ENCODE measurements at regions not wholly inside any gene's neighbourhood (a gene's known extent, or its start where the extent isn't known, plus 50 kb on each side); places are given as distances from the start of the nearest gene placed in this dataset.

GRCh38 chrX:17291171-17291900, 83.7 kb upstream of the NHS start:
- DNase-seq: no peak
- Histone ChIP-seq H3K4me1 (ENCODE audit: control insufficient read depth in 1 of 2, insufficient read depth in 2 of 2, low read depth in 1 of 2, low read length in 1 of 2) (no peaks in the 10 kb centered on the region), H3K4me2 (no peak overlapping the region), H3K79me2 (ENCODE audit: insufficient read depth) (no peaks in the 10 kb centered on the region), H3K9me3 (no peaks in the 10 kb centered on the region), H2AFZ (ENCODE audit: low read depth) (no peak overlapping the region), H3F3A (replicated peaks; ENCODE audit: insufficient read depth) (no peaks in the 10 kb centered on the region), H4K20me1 (ENCODE audit: insufficient read depth) (no peaks in the 10 kb centered on the region), H3K9ac (no peak overlapping the region), H3K27ac (ENCODE audit: low read depth in 2 of 2, low read length in 1 of 2) (no peak overlapping the region), H3K27me3 (ENCODE audit: insufficient read depth) (no peaks in the 10 kb centered on the region), H3K4me3 (ENCODE audit: low read depth in 2 of 2, low read length in 1 of 2) (no peak overlapping the region), H3K36me3 (replicated peaks in 1 of 2; ENCODE audit: control insufficient read depth in 1 of 2, insufficient read depth in 2 of 2, low read length in 1 of 2) (no peaks in the 10 kb centered on the region), H3K9me2 (no peaks in the 10 kb centered on the region)
- ChIA-PET CTCF (interaction anchor here (1.0 kb wide), 1 partner anchor 49 kb away, joined by 4 read pairs; no protein-coding TSS in a partner anchor), POLR2A (no interaction called here)
- WGBS (ENCODE audit: low lambda C conversion rate): 11% methylated on average over 2 of the region's 2 CpGs
- TF ChIP-seq TCF12 (IDR thresholded peaks at IDR 0.05) (no peak), RFX5 (IDR thresholded peaks at IDR 0.05; ENCODE audit: low read length) (no peak)

- Histone ChIP-seq H3K4me1 (ENCODE audit: control insufficient read depth in 1 of 2, insufficient read depth in 2 of 2, low read depth in 1 of 2, low read length in 1 of 2) (no peaks in the 10 kb centered on the region), H3K4me2 (no peak overlapping the region), H3F3A (replicated peaks; ENCODE audit: insufficient read depth) (no peaks in the 10 kb centered on the region), H3K27ac (ENCODE audit: low read depth in 2 of 2, low read length in 1 of 2) (no peak overlapping the region), H3K27me3 (ENCODE audit: insufficient read depth) (no peaks in the 10 kb centered on the region), H4K20me1 (ENCODE audit: insufficient read depth) (no peaks in the 10 kb centered on the region), H3K79me2 (ENCODE audit: insufficient read depth) (no peaks in the 10 kb centered on the region), H3K9me2 (no peaks in the 10 kb centered on the region), H3K9me3 (no peaks in the 10 kb centered on the region), H3K36me3 (replicated peaks in 1 of 2; ENCODE audit: control insufficient read depth in 1 of 2, insufficient read depth in 2 of 2, low read length in 1 of 2) (no peaks in the 10 kb centered on the region), H3K4me3 (ENCODE audit: low read depth in 2 of 2, low read length in 1 of 2) (no peak overlapping the region), H2AFZ (ENCODE audit: low read depth) (no peak overlapping the region), H3K9ac (no peak overlapping the region)
- no peak for DNase-seq
- 16% methylated on average over 4 of the region's 4 CpGs for WGBS (ENCODE audit: low lambda C conversion rate)
- ChIA-PET CTCF (no interaction called here), POLR2A (no interaction called here)
- no peak for TF ChIP-seq FOXJ3 (CRISPR knock-in tag; IDR thresholded peaks at IDR 0.05)
- TF ChIP-seq FOSL2 (IDR thresholded peaks at IDR 0.05; ENCODE audit: borderline replicate concordance, low read depth): no peak
- no peak for TF ChIP-seq REST (IDR thresholded peaks at IDR 0.05; ENCODE audit: low read depth, low read length)
- TF ChIP-seq USF1 (IDR thresholded peaks at IDR 0.05; ENCODE audit: borderline replicate concordance, low read depth): no peak
- no peak for TF ChIP-seq USF2 (IDR thresholded peaks at IDR 0.05; ENCODE audit: borderline replicate concordance, low read depth, low read length)
- TF ChIP-seq TCF12 (IDR thresholded peaks at IDR 0.05): no peak
- no peak for TF ChIP-seq MEF2A (IDR thresholded peaks at IDR 0.05; ENCODE audit: borderline replicate concordance, low read depth)
- TF ChIP-seq FOXM1 (IDR thresholded peaks at IDR 0.05; ENCODE audit: low read depth): no peak
- TF ChIP-seq TEAD4 (IDR thresholded peaks at IDR 0.05; ENCODE audit: borderline replicate concordance, insufficient read depth): no peak
- TF ChIP-seq MAX (IDR thresholded peaks at IDR 0.05; ENCODE audit: low read depth): no peak
Measured at GRCh38 chrX:17292111-17292527, 82.9 kb upstream of the NHS start.
